NCI-H226 (cell line): ENCODE measurements at regions not wholly inside any gene's neighbourhood (a gene's known extent, or its start where the extent isn't known, plus 50 kb on each side); places are given as distances from the start of the nearest gene placed in this dataset.
A peak's percentile ranks its signal among the peaks of the same experiment; 100 is the strongest.
"Not testable (repeated sequence)": the region's sequence is repeated elsewhere in the genome, so short reads cannot be mapped to it uniquely, and the experiment has no call there.

Source experiments
- DNase-seq: peaks from one replicate; pipeline ENCODE4 v3.0.0-alpha.2; 2015

- no peak for DNase-seq
Measured at GRCh38 chr1:181947441-181947840, 114.1 kb downstream of the ZNF648 start.

- DNase-seq, result peak; percentile 9
Measured at GRCh38 chr1:181936768-181937581, 124.5 kb downstream of the ZNF648 start.

- no peak for DNase-seq
Measured at GRCh38 chr1:181936269-181936668, 125.2 kb downstream of the ZNF648 start.

- DNase-seq, result no peak
Measured at GRCh38 chr1:181931873-181932272, 129.6 kb downstream of the ZNF648 start.

- DNase-seq, result no peak
Measured at GRCh38 chr1:181930187-181930586, 131.3 kb downstream of the ZNF648 start.

GRCh38 chr1:181926697-181927096 lies 134.8 kb downstream of the ZNF648 start:
- DNase-seq, result no peak

- not testable (repeated sequence) for DNase-seq
Measured at GRCh38 chr1:181924034-181924433, 137.5 kb downstream of the ZNF648 start.

- no peak for DNase-seq
Measured at GRCh38 chr1:181919542-181919941, 142.0 kb downstream of the ZNF648 start.

GRCh38 chr1:181918880-181919525 lies 142.5 kb downstream of the ZNF648 start:
- DNase-seq, result no peak

- DNase-seq, result no peak
Measured at GRCh38 chr1:181911715-181912114, 149.8 kb downstream of the ZNF648 start.

GRCh38 chr1:181910905-181911304 lies 150.6 kb downstream of the ZNF648 start:
- DNase-seq, result no peak

- no peak for DNase-seq
Measured at GRCh38 chr1:181909010-181909409, 152.5 kb downstream of the ZNF648 start.

GRCh38 chr1:181906631-181907030 lies 154.9 kb downstream of the ZNF648 start:
- no peak for DNase-seq

- no peak for DNase-seq
Measured at GRCh38 chr1:181905944-181906597, 155.4 kb downstream of the ZNF648 start.

GRCh38 chr1:181898773-181899172 lies 162.7 kb downstream of the ZNF648 start:
- no peak for DNase-seq

GRCh38 chr1:181896824-181897223 lies 164.7 kb downstream of the ZNF648 start:
- no peak for DNase-seq

- no peak for DNase-seq
Measured at GRCh38 chr1:181894439-181894859, 167.1 kb downstream of the ZNF648 start.

GRCh38 chr1:181893937-181894336 lies 167.6 kb downstream of the ZNF648 start:
- no peak for DNase-seq

- not testable (repeated sequence) for DNase-seq
Measured at GRCh38 chr1:181893150-181893549, 168.4 kb downstream of the ZNF648 start.

- DNase-seq, result no peak
Measured at GRCh38 chr1:181872562-181872961, 188.9 kb downstream of the ZNF648 start.

GRCh38 chr1:181863736-181864135 lies 197.8 kb downstream of the ZNF648 start:
- DNase-seq, result no peak

- no peak for DNase-seq
Measured at GRCh38 chr1:181863006-181863405, 198.5 kb downstream of the ZNF648 start.

- no peak for DNase-seq
Measured at GRCh38 chr1:181858135-181858534, 203.4 kb downstream of the ZNF648 start.
